T-cell (primary cell): ENCODE measurements at regions not wholly inside any gene's neighbourhood (a gene's known extent, or its start where the extent isn't known, plus 50 kb on each side); places are given as distances from the start of the nearest gene placed in this dataset.
A peak's percentile ranks its signal among the peaks of the same experiment; 100 is the strongest.

ENCODE experiments used
- ATAC-seq, 4 experiments: fragments of 200-7000 bp in 3 of 4; fragments of 150-1000 bp in 1 of 4; cut with Tn5 transposase; replicated peaks in 1 of 4; 1 replicate in 3 of 4; 2 replicates in 1 of 4; pipeline ENCODE4 v1.10.0; 2021; ENCODE audit warnings: moderate library complexity in 3 of 4, mild to moderate bottlenecking in 2 of 4, moderate number of reproducible peaks in 1 of 4
- CTCF ChIA-PET, 2 donors: fragments of 300-600 bp; sonication (Branson Sonifier 250); formaldehyde crosslinking; loops; one replicate each; lab custom pipeline; 2022; ENCODE audit warnings: antibody characterized with exemption in 2 of 2; lab: Charles Lee
- POLR2A ChIA-PET, 2 donors: fragments of 300-600 bp; sonication (Branson Sonifier 250); formaldehyde crosslinking; loops; one replicate each; lab custom pipeline; 2022; ENCODE audit warnings: antibody characterized with exemption in 2 of 2; lab: Charles Lee
- DNase-seq, 35 experiments: peaks; one replicate each; pipeline versions ENCODE4 v3.0.0 to v3.0.0-alpha.2; 2013 to 2023
- H3K27ac ChIP-seq: one replicate; pipeline ENCODE4 v1.5.1; 2013; ENCODE audit warnings: low read length
- H3K27me3 ChIP-seq, 2 experiments: replicated peaks in 1 of 2; 1 replicate in 1 of 2; 2 replicates in 1 of 2; pipeline versions ENCODE4 v1.6.1 to v1.7.0; 2013; ENCODE audit warnings: low read length in 1 of 2, mixed read lengths in 1 of 2; ENCODE audit not compliant: control insufficient read depth in 2 of 2, insufficient read depth in 2 of 2; ENCODE audit errors: extremely low read depth in 1 of 2
- H3K36me3 ChIP-seq, 2 donors: 1 replicate in 1 of 2; 2 replicates in 1 of 2; pipeline versions ENCODE4 v1.6.1 to v1.7.0; 2013; ENCODE audit warnings: low read length in 1 of 2; ENCODE audit not compliant: control insufficient read depth in 2 of 2, insufficient read depth in 1 of 2; ENCODE audit errors: extremely low read depth in 1 of 2
- H3K4me1 ChIP-seq, 2 experiments: 1 replicate in 1 of 2; 2 replicates in 1 of 2; pipeline versions ENCODE4 v1.6.1 to v1.7.0; 2013; ENCODE audit warnings: low read length in 2 of 2, mixed read lengths in 1 of 2; ENCODE audit not compliant: insufficient read depth in 2 of 2, control insufficient read depth in 1 of 2; ENCODE audit errors: extremely low read depth in 1 of 2
- H3K4me3 ChIP-seq, 2 donors: 1 replicate in 1 of 2; 2 replicates in 1 of 2; pipeline versions ENCODE4 v1.5.1 to v1.7.0; 2013; ENCODE audit warnings: mild to moderate bottlenecking in 2 of 2, low read length in 1 of 2, moderate library complexity in 1 of 2; ENCODE audit not compliant: control insufficient read depth in 1 of 2; ENCODE audit errors: extremely low read depth in 1 of 2
- H3K9me3 ChIP-seq: 2 replicates; pipeline ENCODE4 v1.7.0; 2013
- H3K27ac Mint-ChIP-seq, 2 donors: one replicate each; pipeline ENCODE4 v1.8.0; 2020 to 2021; ENCODE audit warnings: mild to moderate bottlenecking in 2 of 2, mixed read lengths in 2 of 2
- H3K27me3 Mint-ChIP-seq, 2 donors: one replicate each; pipeline ENCODE4 v1.8.0; 2021 to 2022; ENCODE audit warnings: mixed read lengths in 2 of 2
- H3K36me3 Mint-ChIP-seq: one replicate; pipeline ENCODE4 v1.8.0; 2021; ENCODE audit warnings: mixed read lengths
- H3K4me1 Mint-ChIP-seq, 3 donors: one replicate each; pipeline ENCODE4 v1.8.0; 2020 to 2022; ENCODE audit warnings: mixed read lengths in 3 of 3, mild to moderate bottlenecking in 1 of 3
- H3K4me3 Mint-ChIP-seq, 3 donors: one replicate each; pipeline ENCODE4 v1.8.0; 2020 to 2022; ENCODE audit warnings: mild to moderate bottlenecking in 3 of 3, mixed read lengths in 3 of 3, moderate library complexity in 3 of 3
- H3K9me3 Mint-ChIP-seq, 3 donors: one replicate each; pipeline ENCODE4 v1.8.0; 2020 to 2022; ENCODE audit warnings: mixed read lengths in 3 of 3
- WGBS: methylation state at CpG from one replicate; pipeline ENCODE4 v1.1.5; 2013; ENCODE audit warnings: missing lambda C conversion rate; ENCODE audit not compliant: insufficient coverage; 5-methylcytosine and 5-hydroxymethylcytosine counted together

- H3K4me1 ChIP-seq: no peaks in the 10 kb centered on the region
- H3K4me3 ChIP-seq: no peak overlapping the region
- no peak for ATAC-seq
- H3K36me3 Mint-ChIP-seq: no peaks in the 10 kb centered on the region
- no peaks in the 10 kb centered on the region for H3K9me3 ChIP-seq
- H3K27me3 ChIP-seq: no peaks in the 10 kb centered on the region
- CTCF ChIA-PET: no interaction called here
- POLR2A ChIA-PET: no interaction called here
- no peaks in the 10 kb centered on the region for H3K4me1 Mint-ChIP-seq
- H3K9me3 Mint-ChIP-seq: no peaks in the 10 kb centered on the region
- no peak overlapping the region for H3K27ac ChIP-seq
- no peak overlapping the region for H3K27ac Mint-ChIP-seq
- WGBS: no CpG with 5 or more reads among the region's 7 CpGs
- H3K27me3 Mint-ChIP-seq: peaks cover 11 to 25% of the 10 kb centered on the region in 2 donors
- H3K36me3 ChIP-seq: no peaks in the 10 kb centered on the region
- no peak overlapping the region for H3K4me3 Mint-ChIP-seq
- DNase-seq: no peak
Observed at GRCh38 chr15:38062696-38063095, 128.3 kb downstream of the TMCO5A start.

GRCh38 chr15:38065721-38066345 is 131.4 kb downstream of the TMCO5A start:
- Mint-ChIP-seq H3K4me1 (peaks cover 5 to 12% (median 10%) of the 10 kb centered on the region in 3 donors), H3K9me3 (no peaks in the 10 kb centered on the region), H3K4me3 (no peak overlapping the region), H3K27ac (no peak overlapping the region), H3K36me3 (no peaks in the 10 kb centered on the region), H3K27me3 (peaks cover 34 to 35% of the 10 kb centered on the region in 2 donors)
- Histone ChIP-seq H3K4me1 (peaks cover 3 to 6% of the 10 kb centered on the region in 2 experiments), H3K27me3 (no peaks in the 10 kb centered on the region), H3K4me3 (no peak overlapping the region), H3K27ac (no peak overlapping the region), H3K36me3 (no peaks in the 10 kb centered on the region), H3K9me3 (no peaks in the 10 kb centered on the region)
- POLR2A ChIA-PET: interaction anchor here in 1 of 2 donors (0.6 kb wide), 3 partner anchors 10 to 1735 kb away, joined by 3 read pairs; no protein-coding TSS in a partner anchor
- ATAC-seq (no peak), DNase-seq (no peak)
- WGBS: 67% methylated on average over 2 of the region's 5 CpGs
- CTCF ChIA-PET: no interaction called here

DNA sequence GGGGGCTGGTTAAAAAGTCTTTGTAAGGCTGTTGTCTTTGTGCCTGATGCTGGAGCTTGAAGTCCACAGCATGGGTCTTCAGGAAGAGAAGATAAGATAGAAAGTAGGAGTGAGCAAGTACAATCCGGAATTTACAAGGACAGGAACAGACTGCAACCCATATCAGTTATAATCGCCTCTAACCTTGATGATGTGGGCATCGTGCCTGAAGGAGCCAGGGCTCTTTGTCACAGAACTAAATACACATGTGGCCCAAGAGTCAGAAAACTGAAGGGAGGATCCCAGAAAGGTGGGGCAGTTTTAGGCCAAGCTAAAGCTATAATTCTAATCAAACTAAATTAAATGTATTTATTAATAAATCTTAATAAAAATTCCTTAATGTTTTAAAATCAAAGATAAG is 132.2 kb downstream of the TMCO5A start:
- no peaks in the 10 kb centered on the region for H3K36me3 ChIP-seq
- no peak overlapping the region for H3K27ac ChIP-seq
- no peaks in the 10 kb centered on the region for H3K36me3 Mint-ChIP-seq
- ATAC-seq (no peak), DNase-seq (no peak)
- H3K4me3 ChIP-seq: no peak overlapping the region
- H3K9me3 Mint-ChIP-seq: no peaks in the 10 kb centered on the region
- WGBS: no CpG with 5 or more reads among the region's 3 CpGs
- peaks cover 5 to 15% (median 14%) of the 10 kb centered on the region in 3 donors for H3K4me1 Mint-ChIP-seq
- peaks cover 3 to 6% of the 10 kb centered on the region in 2 experiments for H3K4me1 ChIP-seq
- ChIA-PET CTCF (no interaction called here), POLR2A (interaction anchor here (0.6 kb wide), 2 partner anchors 10 to 1735 kb away, joined by 3 read pairs; no protein-coding TSS in a partner anchor)
- H3K27me3 ChIP-seq: peaks cover 0 to 2% of the 10 kb centered on the region in 2 experiments
- peaks cover 34 to 42% of the 10 kb centered on the region in 2 donors for H3K27me3 Mint-ChIP-seq
- no peak overlapping the region for H3K27ac Mint-ChIP-seq
- H3K4me3 Mint-ChIP-seq: no peak overlapping the region
- no peaks in the 10 kb centered on the region for H3K9me3 ChIP-seq

- H3K27ac ChIP-seq: no peak overlapping the region
- DNase-seq (peak in 1 of 35 experiments; percentile 33), ATAC-seq (peak in 3 of 4 experiments; percentile 38 to 53 (median 52))
- no peaks in the 10 kb centered on the region for H3K9me3 ChIP-seq
- Mint-ChIP-seq H3K27ac (no peak overlapping the region), H3K9me3 (no peaks in the 10 kb centered on the region), H3K4me3 (peak overlapping the region in 2 of 3 donors; percentile 9 to 15), H3K36me3 (no peaks in the 10 kb centered on the region), H3K4me1 (peaks cover 5 to 27% (median 24%) of the 10 kb centered on the region in 3 donors), H3K27me3 (peaks cover 43 to 53% of the 10 kb centered on the region in 2 donors)
- POLR2A ChIA-PET: interaction anchor here in 1 of 2 donors (0.6 kb wide), 1 partner anchor 231 kb away, joined by 3 read pairs; no protein-coding TSS in a partner anchor
- no peak overlapping the region for H3K4me3 ChIP-seq
- H3K36me3 ChIP-seq: no peaks in the 10 kb centered on the region
- H3K27me3 ChIP-seq: peaks cover 0 to 16% of the 10 kb centered on the region in 2 experiments
- 6% methylated on average over 5 of the region's 7 CpGs for WGBS
- CTCF ChIA-PET: no interaction called here
- peaks cover 3 to 13% of the 10 kb centered on the region in 2 experiments for H3K4me1 ChIP-seq
Observed at GRCh38 chr15:38068626-38069391, 134.4 kb downstream of the TMCO5A start.

DNA sequence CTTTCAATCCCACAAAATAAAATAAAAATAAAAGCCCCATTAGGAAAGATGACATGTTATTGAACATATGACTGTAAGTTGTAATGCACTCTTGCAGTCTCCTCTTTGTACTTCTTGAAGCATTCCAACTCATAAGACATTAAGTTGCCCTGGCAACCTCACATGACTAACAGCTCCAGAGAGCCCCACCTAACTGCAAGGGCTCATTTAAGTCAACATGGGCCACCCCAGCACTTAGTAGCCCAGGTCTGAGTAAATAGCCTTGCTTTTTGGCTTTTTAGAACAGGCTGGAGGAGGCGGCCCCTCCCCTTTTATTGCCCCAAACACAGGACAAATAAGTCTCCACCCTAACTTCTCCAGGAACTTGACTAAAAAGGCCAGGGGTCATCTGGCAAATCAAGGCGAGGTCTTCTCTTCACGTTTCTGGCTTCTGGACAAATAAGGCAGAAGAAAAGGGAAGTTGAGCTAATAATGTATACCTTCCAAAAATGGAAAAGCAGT is 135.1 kb downstream of the TMCO5A start:
- H3K9me3 ChIP-seq: no peaks in the 10 kb centered on the region
- peak in 1 of 35 experiments; percentile 2 for DNase-seq
- peaks cover 49 to 58% of the 10 kb centered on the region in 2 donors for H3K27me3 Mint-ChIP-seq
- peak overlapping the region in 1 of 3 donors; percentile 9 for H3K4me3 Mint-ChIP-seq
- peaks cover 0 to 16% of the 10 kb centered on the region in 2 experiments for H3K27me3 ChIP-seq
- H3K36me3 Mint-ChIP-seq: no peaks in the 10 kb centered on the region
- CTCF ChIA-PET: no interaction called here
- peaks cover 5 to 29% (median 24%) of the 10 kb centered on the region in 3 donors for H3K4me1 Mint-ChIP-seq
- POLR2A ChIA-PET: no interaction called here
- peaks cover 3 to 13% of the 10 kb centered on the region in 2 experiments for H3K4me1 ChIP-seq
- H3K27ac Mint-ChIP-seq: no peak overlapping the region
- no peaks in the 10 kb centered on the region for H3K9me3 Mint-ChIP-seq
- no peak overlapping the region for H3K27ac ChIP-seq
- peak in 1 of 4 experiments; percentile 19 for ATAC-seq
- H3K36me3 ChIP-seq: no peaks in the 10 kb centered on the region
- no peak overlapping the region for H3K4me3 ChIP-seq
- WGBS: no CpG with 5 or more reads among the region's 3 CpGs

DNA sequence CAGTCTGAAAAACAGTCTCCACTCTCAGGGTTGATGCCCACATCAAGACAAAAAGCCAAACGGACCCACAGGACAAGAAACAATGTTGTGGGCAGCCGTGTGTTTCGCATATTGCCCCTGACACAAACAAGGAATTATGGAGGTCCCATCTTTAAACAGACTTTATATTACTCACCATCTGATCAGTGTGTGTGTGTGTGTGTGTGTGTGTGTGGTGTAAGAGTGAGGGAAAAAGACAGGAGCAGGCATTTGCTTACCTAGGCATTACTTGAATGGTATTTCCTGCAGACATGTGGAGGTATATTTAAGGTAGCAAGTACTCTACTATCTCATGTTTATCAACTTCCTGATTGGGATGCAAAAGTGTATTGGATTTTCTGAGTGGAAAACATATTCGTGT is 136.3 kb downstream of the TMCO5A start:
- H3K4me3 ChIP-seq: no peak overlapping the region
- Mint-ChIP-seq H3K27me3 (peaks cover 51 to 63% of the 10 kb centered on the region in 2 donors), H3K36me3 (no peaks in the 10 kb centered on the region), H3K4me1 (peaks cover 5 to 29% (median 24%) of the 10 kb centered on the region in 3 donors), H3K4me3 (no peak overlapping the region), H3K9me3 (no peaks in the 10 kb centered on the region), H3K27ac (no peak overlapping the region)
- WGBS: no CpG with 5 or more reads among the region's 4 CpGs
- no peak for ATAC-seq
- ChIA-PET CTCF (no interaction called here), POLR2A (no interaction called here)
- H3K4me1 ChIP-seq: peaks cover 3 to 13% of the 10 kb centered on the region in 2 experiments
- H3K9me3 ChIP-seq: no peaks in the 10 kb centered on the region
- peaks cover 0 to 18% of the 10 kb centered on the region in 2 experiments for H3K27me3 ChIP-seq
- H3K36me3 ChIP-seq: no peaks in the 10 kb centered on the region
- no peak overlapping the region for H3K27ac ChIP-seq
- no peak for DNase-seq
